ENCODE measurements at regions not wholly inside any gene's neighbourhood (a gene's known extent, or its start where the extent isn't known, plus 50 kb on each side); places are given as distances from the start of the nearest gene placed in this dataset.

DNA sequence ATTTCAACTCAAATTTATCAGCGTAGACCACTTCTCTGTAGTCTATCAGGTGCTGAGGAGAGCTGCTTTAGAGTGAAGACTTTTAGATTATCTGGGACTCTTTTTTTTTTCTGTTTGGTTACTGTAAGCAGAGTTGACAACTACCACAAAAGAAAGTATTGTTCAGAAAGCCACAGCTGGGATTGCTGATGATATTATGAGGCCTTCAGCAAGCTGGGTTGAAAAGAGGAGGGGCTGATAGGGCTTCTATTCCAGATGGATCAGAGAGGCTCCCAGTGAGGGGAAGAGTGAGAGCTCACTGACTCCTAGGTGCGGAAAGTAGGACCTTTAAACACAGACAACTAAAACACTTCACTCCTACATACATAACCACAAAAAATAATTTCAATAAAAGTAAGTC, 188.5 kb upstream of the FERD3L start:
- POLR2A ChIA-PET: interaction anchor here (0.6 kb wide), 1 partner anchor 18 kb away, joined by 3 read pairs; no protein-coding TSS in a partner anchor
- H3K4me1 Mint-ChIP-seq (ENCODE audit: insufficient read depth, unreplicated experiment): no peaks in the 10 kb centered on the region
- no peak overlapping the region for H3K27ac Mint-ChIP-seq (ENCODE audit: low read depth, unreplicated experiment)
- CTCF ChIA-PET: no interaction called here
- no peaks in the 10 kb centered on the region for H3K9me3 Mint-ChIP-seq (ENCODE audit: unreplicated experiment)
- no peak for DNase-seq (ENCODE audit: unreplicated experiment)
- no TSS peak for BruUV-seq (replicated peaks)
- H3K4me3 Mint-ChIP-seq (ENCODE audit: unreplicated experiment): no peak overlapping the region
- intact Hi-C loops (cut with micrococcal nuclease): no loop called here
- H3K36me3 Mint-ChIP-seq (ENCODE audit: insufficient read depth, unreplicated experiment): no peaks in the 10 kb centered on the region
- TF ChIP-seq, protein P1, sequence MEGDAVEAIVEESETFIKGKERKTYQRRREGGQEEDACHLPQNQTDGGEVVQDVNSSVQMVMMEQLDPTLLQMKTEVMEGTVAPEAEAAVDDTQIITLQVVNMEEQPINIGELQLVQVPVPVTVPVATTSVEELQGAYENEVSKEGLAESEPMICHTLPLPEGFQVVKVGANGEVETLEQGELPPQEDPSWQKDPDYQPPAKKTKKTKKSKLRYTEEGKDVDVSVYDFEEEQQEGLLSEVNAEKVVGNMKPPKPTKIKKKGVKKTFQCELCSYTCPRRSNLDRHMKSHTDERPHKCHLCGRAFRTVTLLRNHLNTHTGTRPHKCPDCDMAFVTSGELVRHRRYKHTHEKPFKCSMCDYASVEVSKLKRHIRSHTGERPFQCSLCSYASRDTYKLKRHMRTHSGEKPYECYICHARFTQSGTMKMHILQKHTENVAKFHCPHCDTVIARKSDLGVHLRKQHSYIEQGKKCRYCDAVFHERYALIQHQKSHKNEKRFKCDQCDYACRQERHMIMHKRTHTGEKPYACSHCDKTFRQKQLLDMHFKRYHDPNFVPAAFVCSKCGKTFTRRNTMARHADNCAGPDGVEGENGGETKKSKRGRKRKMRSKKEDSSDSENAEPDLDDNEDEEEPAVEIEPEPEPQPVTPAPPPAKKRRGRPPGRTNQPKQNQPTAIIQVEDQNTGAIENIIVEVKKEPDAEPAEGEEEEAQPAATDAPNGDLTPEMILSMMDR (IDR thresholded peaks at IDR 0.05; ENCODE audit: unreplicated experiment): no peak
- no peaks in the 10 kb centered on the region for H3K27me3 Mint-ChIP-seq (ENCODE audit: insufficient read depth, unreplicated experiment)

DNA sequence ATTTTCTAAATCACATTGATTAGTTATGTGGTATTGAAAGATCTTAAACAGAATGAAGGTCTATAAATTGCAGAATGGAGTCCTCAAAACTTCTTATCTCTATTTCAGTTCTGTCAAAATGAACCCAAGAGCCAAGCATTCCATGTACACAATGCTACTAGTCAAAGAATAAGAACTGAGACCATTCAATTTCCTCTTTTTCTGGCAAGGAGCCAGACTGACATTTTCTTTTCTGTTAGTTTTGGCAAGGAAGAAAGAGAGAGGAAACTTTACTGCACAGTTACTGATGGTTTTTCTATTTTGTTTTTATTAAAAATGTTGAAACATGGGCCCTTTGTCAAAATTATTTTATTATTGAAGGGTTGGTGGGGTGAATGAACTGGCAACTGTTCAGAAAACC, 181.8 kb upstream of the FERD3L start:
- Mint-ChIP-seq H3K36me3 (ENCODE audit: insufficient read depth, unreplicated experiment) (no peaks in the 10 kb centered on the region), H3K9me3 (ENCODE audit: unreplicated experiment) (no peaks in the 10 kb centered on the region), H3K4me1 (ENCODE audit: insufficient read depth, unreplicated experiment) (peaks cover 6% of the 10 kb centered on the region), H3K27me3 (ENCODE audit: insufficient read depth, unreplicated experiment) (no peaks in the 10 kb centered on the region), H3K4me3 (ENCODE audit: unreplicated experiment) (no peak overlapping the region), H3K27ac (ENCODE audit: low read depth, unreplicated experiment) (no peak overlapping the region)
- no TSS peak for BruUV-seq (replicated peaks)
- ChIA-PET CTCF (interaction anchor here (0.7 kb wide), 1 partner anchor 206 kb away, joined by 3 read pairs; no protein-coding TSS in a partner anchor), POLR2A (no interaction called here)
- DNase-seq (ENCODE audit: unreplicated experiment): peak; percentile 35
- intact Hi-C loops (cut with micrococcal nuclease): no loop called here
- TF ChIP-seq, protein P1 (IDR thresholded peaks at IDR 0.05; ENCODE audit: unreplicated experiment): no peak

DNA sequence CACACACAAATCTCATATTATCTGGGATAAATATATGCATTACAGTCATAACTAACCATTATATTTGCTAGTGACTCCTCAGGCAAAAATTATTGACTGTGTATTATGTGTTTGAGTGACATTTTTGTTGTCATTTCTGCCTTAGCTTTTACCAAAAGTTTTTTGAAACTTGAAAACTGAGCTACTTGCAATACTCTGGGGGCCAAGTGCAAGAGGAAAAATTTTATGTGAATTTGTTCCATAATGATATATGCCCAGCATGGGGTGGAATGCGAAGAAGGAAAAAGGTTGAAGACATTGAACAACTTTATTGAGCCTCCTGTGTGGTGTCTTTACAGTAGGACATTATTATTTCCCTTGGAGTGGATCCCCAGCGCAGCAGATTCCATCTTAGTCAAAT, 176.8 kb upstream of the FERD3L start:
- no peak for DNase-seq (ENCODE audit: unreplicated experiment)
- ChIA-PET CTCF (no interaction called here), POLR2A (no interaction called here)
- Mint-ChIP-seq H3K36me3 (ENCODE audit: insufficient read depth, unreplicated experiment) (no peaks in the 10 kb centered on the region), H3K4me3 (ENCODE audit: unreplicated experiment) (no peak overlapping the region), H3K27ac (ENCODE audit: low read depth, unreplicated experiment) (no peak overlapping the region), H3K27me3 (ENCODE audit: insufficient read depth, unreplicated experiment) (no peaks in the 10 kb centered on the region), H3K9me3 (ENCODE audit: unreplicated experiment) (peaks cover 9% of the 10 kb centered on the region), H3K4me1 (ENCODE audit: insufficient read depth, unreplicated experiment) (peaks cover 19% of the 10 kb centered on the region)
- TF ChIP-seq, protein P1 (IDR thresholded peaks at IDR 0.05; ENCODE audit: unreplicated experiment): no peak
- intact Hi-C loops (cut with micrococcal nuclease): no loop called here
- no TSS peak for BruUV-seq (replicated peaks)

DNA sequence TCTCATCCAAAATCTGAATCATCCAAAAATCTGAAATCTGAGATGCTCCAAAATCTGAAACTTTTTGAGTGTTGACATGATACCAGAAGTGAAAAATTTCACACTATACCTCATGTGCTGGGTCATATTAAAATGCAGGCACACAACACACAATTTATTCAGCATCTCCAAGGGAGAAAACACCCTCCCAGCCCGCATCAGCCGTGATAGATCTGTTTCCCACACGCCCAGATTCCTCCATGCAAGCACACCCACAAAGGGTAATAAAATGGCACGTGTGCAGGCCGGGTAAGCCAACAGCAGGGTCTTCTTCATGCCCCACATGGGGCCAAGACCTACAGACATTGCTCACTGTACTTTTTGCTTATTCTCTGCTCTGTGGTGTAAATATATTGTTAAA, 173.1 kb upstream of the FERD3L start:
- Mint-ChIP-seq H3K4me3 (ENCODE audit: unreplicated experiment) (no peak overlapping the region), H3K4me1 (ENCODE audit: insufficient read depth, unreplicated experiment) (peaks cover 25% of the 10 kb centered on the region), H3K36me3 (ENCODE audit: insufficient read depth, unreplicated experiment) (no peaks in the 10 kb centered on the region), H3K9me3 (ENCODE audit: unreplicated experiment) (peaks cover 9% of the 10 kb centered on the region), H3K27me3 (ENCODE audit: insufficient read depth, unreplicated experiment) (no peaks in the 10 kb centered on the region), H3K27ac (ENCODE audit: low read depth, unreplicated experiment) (no peak overlapping the region)
- ChIA-PET CTCF (no interaction called here), POLR2A (no interaction called here)
- intact Hi-C loops (cut with micrococcal nuclease): no loop called here
- DNase-seq (ENCODE audit: unreplicated experiment): no peak
- TF ChIP-seq, protein P1 (IDR thresholded peaks at IDR 0.05; ENCODE audit: unreplicated experiment): no peak
- BruUV-seq (replicated peaks): no TSS peak
